Neural cell (in vitro differentiated cells): ENCODE measurements at regions not wholly inside any gene's neighbourhood (a gene's known extent, or its start where the extent isn't known, plus 50 kb on each side); places are given as distances from the start of the nearest gene placed in this dataset.

Experiments used
- H2AFZ ChIP-seq: fragments of 200-600, 300-800 bp; sonication (generic), shearing (Covaris generic); 2 replicates; pipeline ENCODE4 v1.6.0; 2014; ENCODE audit warnings: low read depth, mild to moderate bottlenecking, antibody characterized with exemption, low read length, moderate library complexity
- H3F3A ChIP-seq: fragments of 200-600 bp; shearing (Covaris generic); 2 replicates; pipeline ENCODE4 v1.6.1; 2016; ENCODE audit warnings: mild to moderate bottlenecking, moderate library complexity, mixed read lengths, antibody characterized with exemption, low read length; ENCODE audit not compliant: insufficient read depth, poor library complexity, severe bottlenecking
- H3K27ac ChIP-seq: fragments of 200-600, 300-800 bp; sonication (generic), shearing (Covaris generic); 2 replicates; pipeline ENCODE4 v1.5.1; 2014; ENCODE audit warnings: mild to moderate bottlenecking, low read length, moderate library complexity
- H3K27me3 ChIP-seq: fragments of 300-800, 200-600 bp; sonication (generic), shearing (Covaris generic); 2 replicates; pipeline ENCODE4 v1.6.0; 2014; ENCODE audit warnings: mild to moderate bottlenecking, low read depth, low read length, moderate library complexity; ENCODE audit not compliant: insufficient read depth
- H3K36me3 ChIP-seq: fragments of 300-800, 200-600 bp; sonication (generic), shearing (Covaris generic); 2 replicates; pipeline ENCODE4 v1.5.1; 2014; ENCODE audit warnings: mild to moderate bottlenecking, antibody characterized with exemption, low read length, moderate library complexity; ENCODE audit not compliant: insufficient read depth
- H3K4me2 ChIP-seq: fragments of 300-800, 200-600 bp; sonication (generic), shearing (Covaris generic); 2 replicates; pipeline ENCODE4 v1.6.0; 2014; ENCODE audit warnings: mild to moderate bottlenecking, low read length
- H3K4me3 ChIP-seq: fragments of 300-800, 200-600 bp; sonication (generic), shearing (Covaris generic); 2 replicates; pipeline ENCODE4 v1.5.1; 2014; ENCODE audit warnings: mild to moderate bottlenecking, low read length, moderate library complexity
- H3K79me2 ChIP-seq: fragments of 200-600 bp; shearing (Covaris generic); replicated peaks from 2 replicates; pipeline ENCODE4 v1.6.0; 2014; ENCODE audit warnings: mild to moderate bottlenecking, low read length, moderate library complexity; ENCODE audit not compliant: insufficient read depth
- H3K9ac ChIP-seq: fragments of 300-800, 200-600 bp; sonication (generic), shearing (Covaris generic); 2 replicates; pipeline ENCODE4 v1.6.1; 2016; ENCODE audit warnings: mild to moderate bottlenecking, low read length, mixed read lengths
- H3K9me2 ChIP-seq: fragments of 200-600 bp; shearing (Covaris generic); 2 replicates; pipeline ENCODE4 v1.6.1; 2016; ENCODE audit warnings: mild to moderate bottlenecking, low read length, mixed read lengths; ENCODE audit not compliant: insufficient read depth
- H3K9me3 ChIP-seq: fragments of 200-600, 300-800 bp; sonication (generic), shearing (Covaris generic); 2 replicates; pipeline ENCODE4 v1.6.1; 2016; ENCODE audit warnings: mild to moderate bottlenecking, mixed run types, low read length, moderate library complexity, mixed read lengths
- H4K20me1 ChIP-seq: fragments of 200-600 bp; shearing (Covaris generic); 2 replicates; pipeline ENCODE4 v1.6.1; 2016; ENCODE audit warnings: mild to moderate bottlenecking, mixed run types; ENCODE audit not compliant: insufficient read depth
- EP300 ChIP-seq: fragments of 450-650 bp; conservative IDR thresholded peaks from 2 replicates; pipeline ENCODE4 v1.6.1; 2014; ENCODE audit warnings: antibody characterized with exemption, mild to moderate bottlenecking, moderate library complexity; ENCODE audit not compliant: poor library complexity, severe bottlenecking
- EZH2 ChIP-seq: fragments of 200-600, 300-800 bp; shearing (Covaris generic), sonication (generic); IDR thresholded peaks from 2 replicates; pipeline ENCODE4 v1.6.1; 2014; ENCODE audit warnings: antibody characterized with exemption, low read length, borderline replicate concordance, mild to moderate bottlenecking; ENCODE audit not compliant: insufficient read depth, poor library complexity, severe bottlenecking
- MXI1 ChIP-seq: fragments of 450-650 bp; conservative IDR thresholded peaks from 2 replicates; pipeline ENCODE4 v1.6.1; 2014; ENCODE audit warnings: antibody characterized with exemption, mild to moderate bottlenecking; ENCODE audit not compliant: poor library complexity, severe bottlenecking
- POLR2AphosphoS5 ChIP-seq: IDR thresholded peaks from 2 replicates; pipeline ENCODE4 v1.6.1; 2012
- RAD21 ChIP-seq: fragments of 450-650 bp; conservative IDR thresholded peaks from 2 replicates; pipeline ENCODE4 v1.6.1; 2014; ENCODE audit warnings: antibody characterized with exemption, mild to moderate bottlenecking, moderate library complexity
- REST ChIP-seq: IDR thresholded peaks from 2 replicates; pipeline ENCODE4 v1.6.1; 2012; ENCODE audit warnings: borderline replicate concordance
- SMC3 ChIP-seq: fragments of 450-650 bp; conservative IDR thresholded peaks from 2 replicates; pipeline ENCODE4 v1.6.1; 2014; ENCODE audit warnings: antibody characterized with exemption, mild to moderate bottlenecking, moderate library complexity; ENCODE audit not compliant: poor library complexity
- TAF1 ChIP-seq: IDR thresholded peaks from 2 replicates; pipeline ENCODE4 v1.6.1; 2012; ENCODE audit warnings: low read depth
- TF ChIP-seq, protein P1 (sequence below): fragments of 450-650 bp; IDR thresholded peaks from 2 replicates; pipeline ENCODE4 v1.5.1; 2014; ENCODE audit warnings: antibody characterized with exemption, mild to moderate bottlenecking, moderate library complexity; ENCODE audit not compliant: poor library complexity, severe bottlenecking

GRCh38 chr12:27193854-27194544 lies 50.1 kb upstream of the STK38L start:
- Histone ChIP-seq H3K36me3 (no peaks in the 10 kb centered on the region), H3K4me2 (no peak overlapping the region), H3K27me3 (no peaks in the 10 kb centered on the region), H3K79me2 (no peaks in the 10 kb centered on the region), H3F3A (no peaks in the 10 kb centered on the region), H4K20me1 (no peaks in the 10 kb centered on the region), H3K27ac (no peak overlapping the region), H3K9ac (no peak overlapping the region), H2AFZ (no peak overlapping the region), H3K4me3 (no peak overlapping the region), H3K9me2 (no peaks in the 10 kb centered on the region), H3K9me3 (no peaks in the 10 kb centered on the region)
- TF ChIP-seq, protein P1, sequence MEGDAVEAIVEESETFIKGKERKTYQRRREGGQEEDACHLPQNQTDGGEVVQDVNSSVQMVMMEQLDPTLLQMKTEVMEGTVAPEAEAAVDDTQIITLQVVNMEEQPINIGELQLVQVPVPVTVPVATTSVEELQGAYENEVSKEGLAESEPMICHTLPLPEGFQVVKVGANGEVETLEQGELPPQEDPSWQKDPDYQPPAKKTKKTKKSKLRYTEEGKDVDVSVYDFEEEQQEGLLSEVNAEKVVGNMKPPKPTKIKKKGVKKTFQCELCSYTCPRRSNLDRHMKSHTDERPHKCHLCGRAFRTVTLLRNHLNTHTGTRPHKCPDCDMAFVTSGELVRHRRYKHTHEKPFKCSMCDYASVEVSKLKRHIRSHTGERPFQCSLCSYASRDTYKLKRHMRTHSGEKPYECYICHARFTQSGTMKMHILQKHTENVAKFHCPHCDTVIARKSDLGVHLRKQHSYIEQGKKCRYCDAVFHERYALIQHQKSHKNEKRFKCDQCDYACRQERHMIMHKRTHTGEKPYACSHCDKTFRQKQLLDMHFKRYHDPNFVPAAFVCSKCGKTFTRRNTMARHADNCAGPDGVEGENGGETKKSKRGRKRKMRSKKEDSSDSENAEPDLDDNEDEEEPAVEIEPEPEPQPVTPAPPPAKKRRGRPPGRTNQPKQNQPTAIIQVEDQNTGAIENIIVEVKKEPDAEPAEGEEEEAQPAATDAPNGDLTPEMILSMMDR, result no peak
- no peak for TF ChIP-seq EP300
- no peak for TF ChIP-seq RAD21
- TF ChIP-seq MXI1, result no peak
- TF ChIP-seq TAF1, result no peak
- no peak for TF ChIP-seq POLR2AphosphoS5
- no peak for TF ChIP-seq SMC3
- no peak for TF ChIP-seq EZH2
- no peak for TF ChIP-seq REST
